Fibroblast of the aortic adventitia (primary cell): ENCODE measurements at regions not wholly inside any gene's neighbourhood (a gene's known extent, or its start where the extent isn't known, plus 50 kb on each side); places are given as distances from the start of the nearest gene placed in this dataset.

ENCODE experiments used
- DNase-seq: peaks from one replicate; pipeline ENCODE4 v3.0.0-alpha.2; 2010; ENCODE audit warnings: low read depth
- H3K4me3 ChIP-seq: 2 replicates; pipeline ENCODE4 v1.5.1; 2011; ENCODE audit warnings: low read depth, mild to moderate bottlenecking, control low read depth, low read length, moderate library complexity
- TF ChIP-seq, protein P1 (sequence below): IDR thresholded peaks from 2 replicates; pipeline ENCODE4 v1.5.1; 2011; ENCODE audit warnings: mild to moderate bottlenecking, low read length, control low read depth, inconsistent platforms; ENCODE audit not compliant: insufficient read depth

DNA sequence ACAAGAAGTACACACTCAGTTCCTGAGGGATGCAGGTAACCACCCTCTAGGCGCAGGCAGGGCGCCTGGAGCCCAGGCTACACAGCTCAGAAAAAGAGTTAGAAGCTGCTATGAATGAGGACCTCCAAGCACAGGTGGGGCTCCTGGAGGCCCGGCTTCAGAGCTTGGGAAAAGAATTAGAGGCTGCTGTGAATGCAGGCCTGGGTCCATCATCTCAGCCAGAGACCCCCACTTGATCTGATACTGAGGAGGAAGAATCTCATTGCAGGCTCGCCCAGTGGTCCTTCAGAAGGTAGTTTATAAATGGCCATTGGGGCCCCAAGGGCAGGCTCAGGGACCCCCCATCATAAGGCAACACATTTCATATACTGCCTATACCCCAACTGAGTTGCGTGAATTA, 556.4 kb downstream of the SLC6A15 start:
- no peak overlapping the region for H3K4me3 ChIP-seq
- TF ChIP-seq, protein P1, sequence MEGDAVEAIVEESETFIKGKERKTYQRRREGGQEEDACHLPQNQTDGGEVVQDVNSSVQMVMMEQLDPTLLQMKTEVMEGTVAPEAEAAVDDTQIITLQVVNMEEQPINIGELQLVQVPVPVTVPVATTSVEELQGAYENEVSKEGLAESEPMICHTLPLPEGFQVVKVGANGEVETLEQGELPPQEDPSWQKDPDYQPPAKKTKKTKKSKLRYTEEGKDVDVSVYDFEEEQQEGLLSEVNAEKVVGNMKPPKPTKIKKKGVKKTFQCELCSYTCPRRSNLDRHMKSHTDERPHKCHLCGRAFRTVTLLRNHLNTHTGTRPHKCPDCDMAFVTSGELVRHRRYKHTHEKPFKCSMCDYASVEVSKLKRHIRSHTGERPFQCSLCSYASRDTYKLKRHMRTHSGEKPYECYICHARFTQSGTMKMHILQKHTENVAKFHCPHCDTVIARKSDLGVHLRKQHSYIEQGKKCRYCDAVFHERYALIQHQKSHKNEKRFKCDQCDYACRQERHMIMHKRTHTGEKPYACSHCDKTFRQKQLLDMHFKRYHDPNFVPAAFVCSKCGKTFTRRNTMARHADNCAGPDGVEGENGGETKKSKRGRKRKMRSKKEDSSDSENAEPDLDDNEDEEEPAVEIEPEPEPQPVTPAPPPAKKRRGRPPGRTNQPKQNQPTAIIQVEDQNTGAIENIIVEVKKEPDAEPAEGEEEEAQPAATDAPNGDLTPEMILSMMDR, result no peak
- no peak for DNase-seq

DNA sequence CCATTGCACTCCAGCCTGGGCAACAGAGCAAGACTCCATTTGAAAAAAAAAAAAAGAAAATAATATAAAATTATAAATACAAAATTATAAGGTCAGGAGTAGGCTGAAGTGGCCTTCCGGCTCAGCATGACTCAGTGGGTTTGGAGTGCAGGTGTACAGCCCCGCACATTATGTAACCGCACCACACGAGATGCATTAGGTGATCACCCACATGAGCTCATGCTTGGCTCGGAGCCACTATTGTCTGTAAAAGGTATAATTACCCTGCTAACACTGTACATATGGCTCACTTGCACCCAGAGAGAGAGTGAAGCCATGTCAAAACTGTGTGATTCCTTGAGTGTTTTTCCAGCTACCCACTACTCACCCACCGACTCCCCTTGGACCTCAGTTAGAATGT, 557.0 kb downstream of the SLC6A15 start:
- TF ChIP-seq, protein P1, result no peak
- no peak overlapping the region for H3K4me3 ChIP-seq
- no peak for DNase-seq

DNA sequence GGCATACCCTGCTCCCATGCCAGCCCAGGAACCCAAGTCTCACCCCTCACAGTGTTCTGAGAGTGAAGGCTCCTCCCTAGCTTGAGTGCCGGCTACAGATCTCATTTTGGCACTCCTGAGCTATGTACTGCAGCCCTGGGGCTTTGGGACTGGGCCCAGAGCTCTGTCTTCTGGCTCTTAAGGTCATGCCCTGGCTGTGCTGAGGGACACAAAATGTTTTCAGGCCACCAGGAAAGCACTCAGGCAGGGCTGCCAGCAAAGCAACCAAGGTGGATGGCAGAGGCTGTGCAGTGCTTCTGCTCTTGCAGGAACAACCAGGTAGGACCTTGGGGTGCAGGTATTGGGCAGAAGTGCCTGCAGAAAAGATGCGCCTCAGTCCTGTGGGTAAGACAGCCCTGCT, 564.0 kb downstream of the SLC6A15 start:
- TF ChIP-seq, protein P1, result no peak
- no peak overlapping the region for H3K4me3 ChIP-seq
- no peak for DNase-seq

DNA sequence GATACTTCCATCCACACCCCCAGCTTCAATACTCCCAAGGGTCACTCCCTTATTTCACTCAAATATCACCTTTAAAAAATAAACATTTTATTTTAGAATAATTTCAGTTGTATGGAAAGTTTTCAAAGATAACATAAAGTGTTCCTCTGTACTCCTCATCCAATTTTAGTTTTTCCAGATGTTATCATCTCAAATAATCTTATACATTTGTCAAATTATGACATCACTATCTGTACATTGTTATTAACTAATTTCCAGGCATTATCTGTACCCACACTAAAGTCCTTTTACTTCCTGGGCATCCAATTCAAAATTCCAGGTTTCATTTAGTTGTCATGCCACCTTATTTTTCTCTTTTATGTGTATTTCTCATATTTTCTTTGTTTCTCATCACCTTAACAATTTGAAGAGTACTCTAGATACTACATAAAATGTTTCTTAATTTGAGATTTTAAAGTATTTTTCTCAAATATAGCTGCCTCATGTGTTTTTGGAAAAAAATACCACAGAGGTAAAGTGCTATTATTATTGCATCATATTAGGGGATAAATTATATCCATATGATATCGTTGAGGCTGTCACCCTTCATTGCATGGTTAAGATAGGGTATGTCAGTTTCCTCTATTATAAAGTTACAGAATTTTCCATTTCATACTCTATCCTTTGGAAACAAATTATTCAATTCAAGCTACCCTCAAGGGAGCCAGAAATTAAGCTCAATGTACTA, 571.0 kb downstream of the SLC6A15 start:
- no peak for DNase-seq
- TF ChIP-seq, protein P1, result no peak
- no peak overlapping the region for H3K4me3 ChIP-seq

DNA sequence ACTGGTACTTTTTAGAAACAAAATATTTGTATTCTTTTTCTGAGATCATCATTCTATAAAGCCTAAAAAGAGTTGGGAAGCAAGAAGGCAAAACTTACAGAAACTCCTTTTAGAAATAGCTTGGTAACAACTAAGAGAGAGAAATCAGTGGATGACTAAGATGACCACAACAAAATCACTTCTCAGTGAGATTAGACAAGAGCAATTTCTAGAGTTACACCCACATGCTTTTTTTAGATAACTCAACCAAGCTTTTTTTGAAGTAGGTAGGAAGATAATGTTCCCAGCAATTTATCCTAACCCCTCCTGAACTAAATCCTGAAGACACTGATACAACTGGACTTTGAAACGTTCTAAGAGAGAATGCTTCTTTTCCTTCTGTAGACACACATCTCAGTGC, 576.4 kb downstream of the SLC6A15 start:
- H3K4me3 ChIP-seq, result no peak overlapping the region
- TF ChIP-seq, protein P1, result no peak
- DNase-seq, result peak; percentile 2

DNA sequence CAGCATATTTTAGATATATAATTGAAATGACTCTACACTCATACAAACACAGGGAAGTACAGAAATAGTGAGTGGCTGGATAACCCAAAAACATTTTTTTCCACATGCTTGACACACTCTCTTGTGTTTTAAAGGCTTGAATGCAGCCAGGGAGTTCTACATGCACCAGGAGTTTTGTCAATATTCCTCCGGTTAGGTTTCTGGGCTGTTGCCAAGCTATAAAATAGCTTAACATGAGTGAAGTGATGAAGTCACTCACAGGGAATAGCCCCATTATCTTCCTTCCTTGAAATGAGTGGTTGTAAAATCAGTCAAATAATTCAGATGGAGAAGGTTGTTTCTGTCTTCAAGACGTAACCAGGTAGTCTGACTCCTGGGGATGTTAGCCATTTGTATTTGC, 582.7 kb downstream of the SLC6A15 start:
- TF ChIP-seq, protein P1, result no peak
- H3K4me3 ChIP-seq, result no peak overlapping the region
- no peak for DNase-seq

DNA sequence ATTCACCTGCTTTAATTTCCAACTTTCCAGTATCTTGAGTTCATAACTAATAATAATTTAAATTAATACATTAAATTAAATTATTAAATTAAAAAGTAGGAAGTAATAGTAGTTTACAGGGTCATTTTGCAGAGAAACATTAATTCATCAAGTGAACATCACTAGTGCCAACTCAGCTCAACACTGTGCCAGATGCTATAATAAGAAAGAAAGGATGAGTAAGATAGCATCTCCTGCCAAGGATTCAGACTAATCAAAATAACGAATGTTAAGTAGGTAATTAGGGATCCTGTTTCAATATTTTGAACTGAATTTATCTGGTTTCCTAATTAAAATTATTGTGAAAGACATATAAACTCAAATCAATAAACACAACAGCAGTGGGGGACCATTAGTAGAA, 596.7 kb downstream of the SLC6A15 start:
- no peak overlapping the region for H3K4me3 ChIP-seq
- TF ChIP-seq, protein P1, result no peak
- no peak for DNase-seq
